Glutamatergic neuron (in vitro differentiated cells): ENCODE measurements at regions not wholly inside any gene's neighbourhood (a gene's known extent, or its start where the extent isn't known, plus 50 kb on each side); places are given as distances from the start of the nearest gene placed in this dataset.
"Not testable (repeated sequence)": the region's sequence is repeated elsewhere in the genome, so short reads cannot be mapped to it uniquely, and the experiment has no call there.

Experiments
- DNase-seq: peaks from one replicate; pipeline ENCODE4 v3.0.0; 2022
- H3K27ac Mint-ChIP-seq: one replicate; pipeline ENCODE4 v1.8.0; 2020; ENCODE audit warnings: mild to moderate bottlenecking, mixed read lengths, inconsistent platforms; ENCODE audit not compliant: unreplicated experiment
- H3K27me3 Mint-ChIP-seq: one replicate; pipeline ENCODE4 v1.8.0; 2020; ENCODE audit warnings: mild to moderate bottlenecking, moderate library complexity, mixed read lengths, inconsistent platforms; ENCODE audit not compliant: unreplicated experiment
- H3K36me3 Mint-ChIP-seq: one replicate; pipeline ENCODE4 v1.8.0; 2020; ENCODE audit warnings: mild to moderate bottlenecking, mixed read lengths, inconsistent platforms; ENCODE audit not compliant: unreplicated experiment
- H3K4me1 Mint-ChIP-seq: one replicate; pipeline ENCODE4 v1.8.0; 2020; ENCODE audit warnings: mild to moderate bottlenecking, low read depth, mixed read lengths, inconsistent platforms; ENCODE audit not compliant: unreplicated experiment
- H3K4me3 Mint-ChIP-seq: one replicate; pipeline ENCODE4 v1.8.0; 2020; ENCODE audit warnings: mild to moderate bottlenecking, mixed read lengths, inconsistent platforms; ENCODE audit not compliant: unreplicated experiment
- H3K9me3 Mint-ChIP-seq: one replicate; pipeline ENCODE4 v1.8.0; 2020; ENCODE audit warnings: mild to moderate bottlenecking, moderate library complexity, mixed read lengths, inconsistent platforms; ENCODE audit not compliant: unreplicated experiment
- TF ChIP-seq, protein P1 (sequence below): fragments of 200-600 bp; sonication (generic); IDR thresholded peaks from one replicate; pipeline ENCODE4 v1.5.0; 2021; ENCODE audit not compliant: partially characterized antibody, unreplicated experiment

DNA sequence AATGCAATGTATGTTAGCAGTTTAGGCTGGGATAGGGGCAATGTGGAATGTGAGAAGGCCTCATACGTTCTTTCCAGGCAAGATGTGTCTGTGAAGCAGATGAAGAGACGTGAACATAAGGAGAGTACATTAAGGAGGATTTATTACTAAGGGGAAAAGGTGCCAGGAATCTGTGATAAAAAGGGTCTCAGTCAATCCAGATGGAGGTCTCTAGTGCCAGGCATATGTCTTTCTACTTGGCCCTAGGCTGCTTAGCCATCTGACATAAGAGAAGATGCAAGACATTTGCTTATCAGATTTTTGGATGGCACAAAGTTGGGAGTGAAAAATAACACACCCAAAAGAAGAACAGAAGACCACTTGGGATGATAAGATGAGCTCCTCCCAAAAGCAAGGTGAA is 93.0 kb upstream of the PRKG2 start:
- TF ChIP-seq, protein P1, sequence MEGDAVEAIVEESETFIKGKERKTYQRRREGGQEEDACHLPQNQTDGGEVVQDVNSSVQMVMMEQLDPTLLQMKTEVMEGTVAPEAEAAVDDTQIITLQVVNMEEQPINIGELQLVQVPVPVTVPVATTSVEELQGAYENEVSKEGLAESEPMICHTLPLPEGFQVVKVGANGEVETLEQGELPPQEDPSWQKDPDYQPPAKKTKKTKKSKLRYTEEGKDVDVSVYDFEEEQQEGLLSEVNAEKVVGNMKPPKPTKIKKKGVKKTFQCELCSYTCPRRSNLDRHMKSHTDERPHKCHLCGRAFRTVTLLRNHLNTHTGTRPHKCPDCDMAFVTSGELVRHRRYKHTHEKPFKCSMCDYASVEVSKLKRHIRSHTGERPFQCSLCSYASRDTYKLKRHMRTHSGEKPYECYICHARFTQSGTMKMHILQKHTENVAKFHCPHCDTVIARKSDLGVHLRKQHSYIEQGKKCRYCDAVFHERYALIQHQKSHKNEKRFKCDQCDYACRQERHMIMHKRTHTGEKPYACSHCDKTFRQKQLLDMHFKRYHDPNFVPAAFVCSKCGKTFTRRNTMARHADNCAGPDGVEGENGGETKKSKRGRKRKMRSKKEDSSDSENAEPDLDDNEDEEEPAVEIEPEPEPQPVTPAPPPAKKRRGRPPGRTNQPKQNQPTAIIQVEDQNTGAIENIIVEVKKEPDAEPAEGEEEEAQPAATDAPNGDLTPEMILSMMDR: no peak
- DNase-seq: no peak
- H3K4me3 Mint-ChIP-seq: no peak overlapping the region
- no peaks in the 10 kb centered on the region for H3K9me3 Mint-ChIP-seq
- H3K27me3 Mint-ChIP-seq: peaks cover 3% of the 10 kb centered on the region
- peaks cover 7% of the 10 kb centered on the region for H3K4me1 Mint-ChIP-seq
- H3K27ac Mint-ChIP-seq: peak overlapping the region; percentile 60
- no peaks in the 10 kb centered on the region for H3K36me3 Mint-ChIP-seq

DNA sequence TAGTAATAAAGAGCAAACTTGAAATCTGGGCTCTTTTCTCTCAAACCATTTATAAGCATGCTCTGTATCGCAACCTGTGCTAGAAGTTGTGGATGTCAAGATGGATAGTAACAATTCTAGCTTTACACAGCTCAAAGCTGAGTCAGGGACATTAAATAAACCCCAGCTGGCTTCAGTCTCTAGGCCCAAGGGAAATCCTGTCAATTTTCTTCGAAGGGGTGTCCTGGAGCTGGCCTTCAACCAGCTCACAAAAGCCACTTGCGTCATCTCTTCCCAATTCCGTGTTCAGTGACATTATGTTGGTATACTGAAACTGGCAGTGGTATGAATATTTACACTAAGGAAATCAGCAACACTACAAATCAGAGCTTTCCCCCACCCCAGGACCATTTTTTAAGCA is 89.8 kb upstream of the PRKG2 start:
- no peak for DNase-seq
- Mint-ChIP-seq H3K9me3 (no peaks in the 10 kb centered on the region), H3K27ac (no peak overlapping the region), H3K27me3 (peaks cover 3% of the 10 kb centered on the region), H3K4me1 (peaks cover 7% of the 10 kb centered on the region), H3K36me3 (no peaks in the 10 kb centered on the region), H3K4me3 (no peak overlapping the region)
- TF ChIP-seq, protein P1: no peak

DNA sequence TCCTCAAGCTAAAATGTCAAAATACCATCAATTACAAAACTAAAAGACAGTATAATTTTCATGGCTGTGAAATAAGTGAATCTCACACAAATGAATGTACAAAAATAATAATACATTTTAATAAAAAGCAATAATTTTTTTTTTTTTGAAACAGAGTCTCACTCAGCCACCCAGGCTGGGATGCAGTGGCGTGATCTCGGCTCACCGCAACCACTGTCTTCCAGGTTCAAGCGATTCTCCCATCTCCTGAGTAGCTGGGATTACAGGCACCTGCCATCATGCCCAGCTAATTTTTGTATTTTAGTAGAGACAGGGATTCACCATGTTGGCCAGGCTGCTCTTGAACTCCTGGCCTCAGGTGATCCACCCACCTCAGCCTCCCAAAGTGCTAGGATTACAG is 85.3 kb upstream of the PRKG2 start:
- not testable (repeated sequence) for H3K4me3 Mint-ChIP-seq, H3K9me3 Mint-ChIP-seq, H3K27me3 Mint-ChIP-seq, DNase-seq, H3K27ac Mint-ChIP-seq, H3K36me3 Mint-ChIP-seq, H3K4me1 Mint-ChIP-seq

DNA sequence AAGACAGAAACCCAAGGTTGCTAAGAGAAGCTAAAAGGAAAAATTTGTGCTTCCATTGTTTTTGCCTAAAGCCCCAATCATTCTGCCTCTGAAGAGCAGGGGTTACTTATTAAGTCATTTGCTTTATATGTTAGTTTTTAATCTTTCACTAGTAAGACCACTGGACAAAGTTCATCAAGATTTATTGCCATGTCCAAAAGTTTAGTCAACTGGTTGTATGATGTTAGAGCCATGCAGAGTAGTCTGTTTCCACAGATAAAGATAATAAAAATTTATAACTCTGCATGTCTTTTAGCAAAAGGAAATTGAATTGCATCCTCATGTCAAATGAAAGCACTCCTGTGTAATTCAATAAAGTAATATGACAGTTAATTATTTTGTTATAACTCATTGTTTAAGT is 75.8 kb upstream of the PRKG2 start:
- H3K27ac Mint-ChIP-seq: no peak overlapping the region

DNA sequence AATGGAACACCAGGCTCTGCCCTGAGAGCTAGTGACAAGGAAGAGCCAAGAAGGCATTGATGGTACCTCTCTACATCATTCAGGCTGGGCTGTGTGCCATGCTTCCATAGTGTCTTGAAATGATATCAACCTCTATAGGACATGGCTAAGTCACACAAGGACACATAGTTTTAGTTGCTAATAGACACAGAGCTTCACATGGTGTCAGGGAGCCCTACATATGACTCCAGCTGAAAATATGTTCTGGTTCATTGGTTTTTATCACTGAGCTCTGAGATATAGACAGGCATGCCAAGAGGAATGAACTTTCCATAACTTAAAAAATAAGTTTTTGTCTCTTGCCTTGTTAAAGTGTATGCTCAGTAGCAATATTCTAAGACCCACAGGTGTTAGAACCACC is 72.1 kb upstream of the PRKG2 start:
- DNase-seq: no peak
- Mint-ChIP-seq H3K27ac (no peak overlapping the region), H3K36me3 (no peaks in the 10 kb centered on the region), H3K27me3 (peaks cover 5% of the 10 kb centered on the region), H3K4me3 (no peak overlapping the region), H3K9me3 (peaks cover 9% of the 10 kb centered on the region), H3K4me1 (peaks cover 28% of the 10 kb centered on the region)
- TF ChIP-seq, protein P1: no peak

More for the DNA sequence above, 75.8 kb upstream of the PRKG2 start:
- Mint-ChIP-seq H3K4me1 (peaks cover 8% of the 10 kb centered on the region), H3K36me3 (no peaks in the 10 kb centered on the region), H3K4me3 (no peak overlapping the region), H3K9me3 (no peaks in the 10 kb centered on the region), H3K27me3 (no peaks in the 10 kb centered on the region)
- no peak for DNase-seq
- TF ChIP-seq, protein P1: no peak

DNA sequence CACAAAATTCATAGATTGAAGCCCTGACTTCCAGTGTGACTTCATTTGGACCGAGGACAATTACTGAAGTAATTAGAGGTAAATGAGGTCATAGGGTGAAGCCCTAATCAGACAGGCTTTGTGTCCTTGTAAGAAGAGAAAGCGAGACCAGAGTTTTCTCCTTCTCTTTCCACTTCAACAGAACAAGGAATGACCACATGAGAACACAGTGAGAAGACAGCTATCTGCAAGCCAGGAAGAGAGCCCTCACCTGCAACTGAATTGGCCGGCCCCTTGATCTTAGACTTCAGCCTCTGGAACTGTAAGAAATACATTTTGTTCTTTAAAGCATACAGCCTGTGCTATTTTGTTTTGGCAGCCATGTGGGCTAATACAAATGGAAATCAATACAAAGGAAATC is 67.1 kb upstream of the PRKG2 start:
- H3K9me3 Mint-ChIP-seq: peaks cover 13% of the 10 kb centered on the region
- peaks cover 8% of the 10 kb centered on the region for H3K27me3 Mint-ChIP-seq
- H3K4me1 Mint-ChIP-seq: peaks cover 24% of the 10 kb centered on the region
- peak overlapping the region; percentile 84 for H3K4me3 Mint-ChIP-seq
- peak overlapping the region; percentile 99 for H3K27ac Mint-ChIP-seq
- H3K36me3 Mint-ChIP-seq: no peaks in the 10 kb centered on the region
- no peak for DNase-seq
- TF ChIP-seq, protein P1: no peak
